ENCODE measurements at regions not wholly inside any gene's neighbourhood (a gene's known extent, or its start where the extent isn't known, plus 50 kb on each side); places are given as distances from the start of the nearest gene placed in this dataset.

DNA sequence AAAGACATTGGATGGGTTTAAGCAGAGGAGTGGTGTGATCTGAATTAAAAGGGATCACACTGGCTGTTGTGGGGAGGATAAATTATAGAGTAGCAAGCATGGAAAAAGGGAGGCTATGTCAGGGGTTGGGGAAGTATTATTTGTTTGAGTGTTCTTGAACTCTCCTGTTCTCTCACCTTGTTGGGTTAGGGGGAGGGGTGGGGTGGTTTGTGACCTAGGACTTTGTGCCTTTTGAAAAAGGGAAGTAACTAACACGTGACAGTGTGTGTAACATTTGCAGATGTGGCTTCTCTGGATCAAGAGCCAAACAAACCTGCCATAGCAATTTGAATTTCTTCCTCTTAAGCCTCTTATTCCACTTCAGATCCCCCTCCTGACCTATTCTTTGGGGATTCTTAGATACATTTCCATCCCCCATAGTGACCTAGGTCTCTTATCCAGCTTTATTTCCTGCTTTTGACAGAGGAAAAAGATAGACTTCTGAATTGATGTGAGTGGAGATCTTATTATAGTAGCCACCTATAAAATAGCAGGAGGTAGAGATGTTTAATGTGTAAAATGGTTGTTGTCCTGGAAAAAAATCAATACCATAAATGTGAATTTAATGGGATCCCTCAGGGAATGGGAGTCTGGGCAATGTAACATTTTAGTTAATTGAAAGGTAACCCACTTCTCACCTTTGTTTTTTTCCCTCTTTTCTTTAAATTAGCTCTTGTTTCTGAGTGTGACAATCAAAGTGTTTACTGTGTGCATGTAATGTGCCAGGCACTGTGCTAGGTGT, 120.4 kb downstream of the CT47B1 start:
- Histone ChIP-seq H3K4me1 (no peaks in the 10 kb centered on the region), H3K27ac (no peak overlapping the region), H3K9me3 (no peaks in the 10 kb centered on the region), H3K27me3 (no peaks in the 10 kb centered on the region), H3K36me3 (no peaks in the 10 kb centered on the region), H3K4me3 (no peak overlapping the region)
- ATAC-seq: no peak
- TF ChIP-seq POLR2A (IDR thresholded peaks at IDR 0.05) (no peak), CTCF (IDR thresholded peaks at IDR 0.05) (no peak)
- 0 to 47% (median 24%) methylated on average over 1 of the region's 1 CpG for WGBS, 4 donors
- DNase-seq: no peak
- intact Hi-C loops (cut with DNase I): no loop called here

DNA sequence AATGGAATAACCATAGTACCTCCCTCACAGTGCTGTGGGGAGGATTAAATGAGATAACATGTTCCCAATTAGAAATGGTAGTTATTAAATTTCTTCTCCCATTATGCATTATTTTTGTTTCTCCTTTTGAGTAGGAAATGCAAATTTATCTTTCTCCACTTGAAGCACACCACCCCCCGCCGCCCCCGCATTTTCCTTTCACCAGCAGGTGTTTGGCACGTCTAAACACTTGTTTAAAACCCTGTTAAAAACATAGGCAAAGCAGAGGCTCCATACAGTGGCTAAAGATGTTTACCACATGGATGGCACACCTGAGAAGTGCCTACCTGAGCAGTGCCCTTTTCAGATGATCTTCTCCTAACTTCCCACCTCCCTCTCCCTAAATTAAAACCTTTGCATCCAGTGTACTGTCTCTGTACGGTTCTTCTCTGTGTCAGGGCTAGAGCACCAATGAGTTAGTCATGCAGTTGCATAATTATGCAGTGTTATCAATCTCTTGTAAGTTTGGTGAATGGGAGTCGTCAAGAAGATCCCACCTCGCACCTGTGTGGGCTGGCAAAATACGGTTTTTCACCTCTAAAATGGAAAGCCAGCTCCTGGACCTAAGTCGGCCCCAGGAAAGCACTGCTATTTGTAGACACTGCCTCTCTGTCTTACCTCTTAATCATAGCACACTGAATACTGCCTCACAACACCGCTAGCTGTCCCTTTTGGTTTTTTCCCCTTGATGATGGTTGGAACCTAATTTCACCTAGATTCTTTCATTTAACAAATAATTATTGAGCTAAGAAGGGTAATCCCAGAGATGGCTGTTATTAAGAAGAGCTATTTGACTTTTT, 122.0 kb downstream of the CT47B1 start:
- Histone ChIP-seq H3K4me3 (no peak overlapping the region), H3K9me3 (no peaks in the 10 kb centered on the region), H3K36me3 (no peaks in the 10 kb centered on the region), H3K4me1 (no peaks in the 10 kb centered on the region), H3K27ac (no peak overlapping the region), H3K27me3 (no peaks in the 10 kb centered on the region)
- 60 to 78% (median 70%) methylated on average over 10 of the region's 10 CpGs for WGBS, 4 donors
- TF ChIP-seq POLR2A (IDR thresholded peaks at IDR 0.05): no peak
- ATAC-seq: no peak
- no peak for DNase-seq
- intact Hi-C loops (cut with DNase I): no loop called here

DNA sequence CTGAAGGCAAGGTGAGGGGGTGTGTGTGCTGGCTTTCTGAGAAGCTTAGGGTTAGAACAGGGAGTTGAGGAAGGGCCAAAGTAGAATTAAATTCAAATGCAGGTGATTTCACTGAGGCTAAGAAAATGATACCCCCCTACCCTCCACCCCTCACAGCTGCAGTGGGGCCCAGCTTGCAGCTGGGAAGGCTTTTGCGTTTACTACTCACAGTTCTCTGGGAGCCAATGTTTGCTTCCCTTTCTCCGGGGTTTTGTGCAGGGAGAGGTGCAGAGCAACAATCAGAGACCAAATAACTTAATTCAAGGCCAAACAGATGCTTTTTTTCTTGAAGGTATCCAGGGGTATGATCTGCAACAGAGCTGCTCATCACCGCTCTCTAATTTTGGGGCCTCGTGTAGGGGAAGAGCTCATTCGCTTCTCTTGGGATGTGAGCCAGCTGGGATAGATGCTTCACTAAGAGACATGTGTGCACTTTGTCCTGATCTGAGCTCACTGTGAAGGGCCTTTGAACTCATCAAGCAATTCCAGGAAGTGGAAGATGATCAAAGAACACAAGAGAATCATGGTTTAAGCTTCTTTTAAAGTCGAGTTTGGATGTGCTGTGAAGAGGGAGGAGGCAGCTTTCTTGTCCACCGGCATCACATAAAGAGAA, 122.7 kb upstream of the C1GALT1C1 start:
- WGBS, 4 donors: 65 to 71% (median 67%) methylated on average over 7 of the region's 7 CpGs
- Histone ChIP-seq H3K4me3 (no peak overlapping the region), H3K4me1 (no peaks in the 10 kb centered on the region), H3K27me3 (no peaks in the 10 kb centered on the region), H3K36me3 (no peaks in the 10 kb centered on the region), H3K27ac (no peak overlapping the region), H3K9me3 (no peaks in the 10 kb centered on the region)
- TF ChIP-seq POLR2A (IDR thresholded peaks at IDR 0.05) (no peak), CTCF (IDR thresholded peaks at IDR 0.05) (no peak)
- ATAC-seq: no peak
- no peak for DNase-seq
- intact Hi-C loops (cut with DNase I): no loop called here

DNA sequence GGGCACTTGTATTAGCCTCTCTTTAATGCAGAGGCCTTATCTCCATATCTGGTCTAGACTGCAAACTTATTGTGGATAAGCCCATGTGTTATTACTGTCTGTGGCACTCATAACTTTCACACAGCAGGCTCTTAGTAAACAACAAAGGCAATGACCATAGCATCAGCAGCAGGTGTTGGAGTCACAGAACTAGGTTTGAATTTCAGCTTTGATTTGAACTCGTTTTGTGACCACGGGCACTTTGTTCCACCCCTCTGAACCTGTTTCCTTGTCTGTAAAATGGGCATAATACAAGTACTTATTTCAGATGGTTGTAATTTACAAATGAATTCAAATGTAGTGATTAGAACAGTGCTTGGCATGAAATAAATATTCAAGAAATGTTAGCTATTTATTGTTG, 121.8 kb upstream of the C1GALT1C1 start:
- H3K4me1 ChIP-seq: no peaks in the 10 kb centered on the region
- H3K4me3 ChIP-seq: no peak overlapping the region
- intact Hi-C loops (cut with DNase I): no loop called here
- H3K9me3 ChIP-seq: no peaks in the 10 kb centered on the region
- H3K27me3 ChIP-seq: no peaks in the 10 kb centered on the region
- H3K36me3 ChIP-seq: no peaks in the 10 kb centered on the region
- no peak for TF ChIP-seq POLR2A (IDR thresholded peaks at IDR 0.05)
- TF ChIP-seq CTCF (IDR thresholded peaks at IDR 0.05): no peak
- 74 to 80% (median 78%) methylated on average over 2 of the region's 2 CpGs for WGBS, 4 donors
- DNase-seq (no peak), ATAC-seq (no peak)
- H3K27ac ChIP-seq: no peak overlapping the region
